NCI-H526 (cell line): ENCODE measurements at regions not wholly inside any gene's neighbourhood (a gene's known extent, or its start where the extent isn't known, plus 50 kb on each side); places are given as distances from the start of the nearest gene placed in this dataset.
"Not testable (repeated sequence)": the region's sequence is repeated elsewhere in the genome, so short reads cannot be mapped to it uniquely, and the experiment has no call there.

Experiments used
- DNase-seq, 2 experiments: peaks; one replicate each; lab custom pipeline; 2025; lab: John Stamatoyannopoulos, UW

DNA sequence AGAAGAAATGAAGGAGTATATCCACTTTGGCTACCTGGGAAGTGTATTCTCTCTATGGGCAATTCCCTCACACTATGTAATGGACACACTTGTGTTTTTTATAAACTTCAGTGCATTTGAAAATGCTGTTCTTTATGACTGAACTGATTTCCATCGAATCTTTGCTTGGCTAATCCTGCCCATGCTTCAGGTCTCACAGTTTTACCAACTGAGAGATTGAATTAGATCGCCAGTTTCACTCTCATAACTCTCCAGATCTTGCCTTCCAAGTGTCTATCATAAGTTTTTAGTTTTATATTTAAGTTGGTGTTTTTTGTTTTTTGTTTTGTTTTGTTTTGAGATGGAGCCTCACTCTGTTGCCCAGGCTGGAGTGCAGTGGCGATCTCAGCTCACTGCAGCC, 73.5 kb upstream of the MBNL1 start:
- no peak for DNase-seq

DNA sequence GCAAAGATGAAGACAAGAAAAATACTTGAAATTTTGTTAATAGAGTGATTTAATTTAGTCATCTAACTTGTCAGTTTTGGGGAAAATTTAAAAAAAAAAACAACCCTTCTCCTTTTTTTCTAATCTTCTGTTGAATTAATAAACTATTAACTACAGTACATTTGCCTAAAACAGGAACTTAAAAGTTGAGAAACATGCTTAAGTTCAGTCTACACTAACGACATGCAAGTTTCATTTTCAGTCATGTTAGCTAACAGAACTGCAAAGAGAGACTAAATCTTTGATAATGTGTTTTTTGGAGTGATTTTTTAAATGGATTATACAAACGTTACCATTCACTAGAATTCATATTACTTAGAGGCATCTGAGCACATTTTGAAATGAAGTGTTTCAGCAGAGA, 71.9 kb upstream of the MBNL1 start:
- DNase-seq = no peak

DNA sequence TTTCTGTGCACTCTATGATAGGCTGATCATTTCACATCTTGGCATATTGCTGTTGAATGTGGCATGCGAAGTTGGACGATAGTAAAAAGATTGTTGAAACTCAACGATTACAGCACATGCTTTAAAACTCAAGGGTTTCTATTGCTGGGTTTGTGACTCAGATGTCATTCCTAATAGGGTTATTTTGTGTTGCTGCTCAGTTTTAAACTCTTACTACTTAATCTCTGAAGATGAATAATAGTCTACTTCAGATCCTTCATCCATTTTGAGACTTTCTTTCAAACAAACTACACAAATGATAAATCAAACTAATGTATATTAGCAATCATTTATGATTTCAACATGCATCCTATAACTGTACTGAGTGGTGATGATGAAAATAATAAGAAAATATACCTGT, 71.3 kb upstream of the MBNL1 start:
- DNase-seq = no peak

DNA sequence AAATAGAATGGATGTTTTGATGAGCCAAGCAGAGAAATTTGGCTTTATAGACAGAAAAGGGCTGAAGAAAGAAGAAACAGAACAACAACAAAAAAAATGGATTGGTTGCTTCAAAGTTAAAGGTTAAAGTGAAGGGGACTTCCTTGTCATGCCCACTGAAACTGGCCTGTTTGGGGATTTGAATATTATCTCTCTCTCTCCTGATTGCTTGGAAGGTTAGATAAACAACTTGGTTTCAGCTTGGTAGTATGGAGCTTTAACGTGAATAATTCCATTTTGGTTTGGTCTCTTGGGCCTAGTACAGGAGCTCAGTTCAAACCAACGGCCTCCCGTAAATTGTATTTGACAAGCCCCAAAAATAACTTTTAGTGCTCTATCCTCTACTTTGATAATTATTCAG, 70.8 kb upstream of the MBNL1 start:
- DNase-seq = peak in 1 of 2 experiments; percentile 66

DNA sequence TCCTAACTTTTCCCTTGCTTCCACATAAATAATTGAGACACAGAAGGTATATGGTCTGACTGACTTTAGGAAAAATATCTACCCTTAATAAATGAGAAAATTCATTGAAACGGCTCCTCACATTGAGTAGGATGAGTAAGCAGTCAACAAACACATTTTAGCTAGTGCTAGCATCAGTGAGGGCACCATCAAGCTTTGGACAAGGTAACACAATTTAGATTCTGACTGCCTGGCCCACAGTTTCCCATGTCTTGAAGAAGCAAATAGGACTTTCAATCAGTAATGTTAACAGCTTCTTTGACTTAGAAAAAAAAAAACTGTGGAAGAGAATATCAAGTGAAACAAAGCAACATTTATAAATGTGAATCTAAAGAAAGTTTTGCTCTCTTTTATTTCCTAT, 70.1 kb upstream of the MBNL1 start:
- no peak for DNase-seq

DNA sequence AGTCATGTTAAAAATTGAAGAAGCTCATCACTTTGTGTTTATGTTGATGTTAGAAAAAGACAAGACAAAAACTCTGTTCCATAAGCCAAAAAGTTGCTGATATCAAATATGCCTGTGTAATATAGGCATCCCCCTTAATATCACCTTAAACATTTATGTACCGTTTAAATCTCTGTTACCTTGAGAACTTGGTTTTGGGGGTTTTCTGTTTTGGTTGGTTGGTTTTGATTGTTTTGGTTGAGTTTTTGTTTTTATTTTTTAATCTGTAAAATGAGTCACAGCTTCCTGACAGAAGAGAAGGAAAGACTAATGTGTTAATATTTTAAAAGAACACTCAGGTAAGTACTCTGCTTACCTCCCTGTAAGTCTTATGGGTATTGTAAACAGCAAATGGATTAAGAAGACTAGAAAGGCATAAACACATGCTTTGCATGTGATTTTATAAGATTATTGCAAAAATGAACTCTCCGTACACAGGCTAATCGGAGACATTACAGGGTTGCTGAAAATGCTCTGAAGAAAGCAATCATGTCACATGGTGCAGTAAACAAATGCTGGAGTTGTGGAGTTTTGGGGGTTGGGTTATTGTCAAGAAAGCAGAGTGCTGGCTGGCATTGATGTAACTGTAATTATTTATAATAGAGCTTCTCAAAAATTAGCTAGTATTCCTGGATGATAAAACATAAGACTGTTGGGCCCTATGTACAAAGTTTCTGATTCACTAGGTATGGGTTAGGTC, 69.5 kb upstream of the MBNL1 start:
- DNase-seq = peak; percentile 27 to 36

DNA sequence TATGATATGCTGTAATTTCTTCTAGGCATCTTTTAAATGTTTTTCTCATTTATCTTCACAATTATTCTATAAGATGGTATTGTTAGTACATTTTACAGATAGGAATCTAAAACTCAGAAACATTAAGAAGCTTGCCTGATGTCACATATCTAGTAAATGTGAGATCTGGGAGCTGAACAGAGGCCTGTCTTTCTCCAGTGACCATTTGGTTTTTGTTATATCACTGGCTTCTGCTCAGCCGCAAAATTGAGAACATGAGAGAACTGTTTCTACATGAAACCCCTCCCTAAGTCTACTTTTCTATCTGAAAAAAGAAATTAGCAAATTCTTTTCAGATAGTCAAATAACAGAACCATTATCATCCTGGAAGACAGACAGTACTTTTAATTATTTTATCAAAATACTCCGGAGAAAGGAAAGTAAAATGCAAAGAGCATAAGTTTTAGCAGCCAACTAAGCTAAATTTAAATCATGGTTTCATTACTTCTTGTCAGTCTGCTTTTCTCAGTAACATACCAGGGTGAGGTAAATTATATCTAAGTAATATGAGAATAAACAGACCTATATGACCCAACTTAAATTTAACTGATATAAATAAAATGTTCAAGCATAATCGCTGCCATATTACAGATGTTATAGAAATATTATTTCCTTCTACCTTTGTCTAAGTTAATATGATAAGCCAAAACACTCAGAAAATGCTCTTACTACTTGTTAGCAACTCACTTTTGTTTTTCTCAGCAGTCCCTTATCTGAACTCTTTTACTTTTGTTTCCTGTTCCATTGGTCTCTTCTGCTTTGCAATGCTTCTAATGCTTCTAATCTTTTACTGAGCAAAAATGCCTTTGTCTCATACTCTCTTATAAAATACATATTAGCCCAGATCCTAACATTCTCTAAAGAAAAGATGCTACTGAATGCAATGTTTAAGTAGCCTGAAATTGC, 68.0 kb upstream of the MBNL1 start:
- DNase-seq = peak in 1 of 2 experiments; percentile 25

DNA sequence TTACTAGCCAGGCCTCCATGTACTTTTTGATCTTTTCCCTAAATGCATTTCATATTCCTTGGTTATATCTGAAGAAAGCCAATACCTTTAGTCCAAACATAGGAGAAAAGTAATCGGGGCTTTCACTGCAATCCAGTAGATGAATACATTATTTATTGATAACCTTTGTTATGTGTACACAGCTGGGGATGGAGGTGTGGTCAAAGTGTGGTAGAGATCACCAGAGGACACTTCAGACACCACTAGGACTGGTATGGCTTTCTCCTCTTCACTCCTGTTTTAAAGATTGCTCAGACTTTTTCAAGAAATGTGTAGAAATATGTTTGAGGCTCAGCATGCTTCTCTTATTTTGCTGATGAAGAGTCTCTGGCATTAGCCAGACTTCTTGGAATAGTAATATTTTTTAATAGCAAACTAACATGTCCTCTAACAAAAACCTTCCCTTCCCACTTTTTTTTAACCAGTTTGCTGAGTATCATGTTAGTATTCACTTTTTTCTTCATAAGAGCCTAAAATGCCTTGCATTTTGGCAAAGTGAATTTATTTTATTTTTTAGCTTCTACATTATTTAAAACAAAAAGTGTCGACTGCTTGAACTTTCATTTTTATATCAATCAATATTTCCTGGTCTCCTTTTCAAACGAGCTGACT, 65.6 kb upstream of the MBNL1 start:
- DNase-seq = peak in 1 of 2 experiments; percentile 49

DNA sequence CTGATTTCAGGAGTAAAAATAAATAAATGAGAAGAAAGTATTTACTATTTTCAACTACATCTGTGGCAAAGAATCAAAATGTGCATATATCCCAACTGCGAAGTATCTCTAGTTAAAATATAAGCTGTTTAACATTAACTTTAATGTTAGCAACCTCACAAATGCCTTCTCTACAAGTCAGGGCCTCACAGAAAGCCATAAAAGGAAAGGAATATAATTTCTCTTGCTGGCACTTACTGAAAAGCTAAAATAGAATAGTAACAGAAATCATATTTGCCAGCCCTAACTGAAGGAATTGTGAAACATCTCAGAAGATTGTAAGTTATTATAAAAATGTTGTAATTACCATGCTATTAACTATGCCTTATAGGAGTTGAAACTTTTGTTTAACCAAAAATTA, 65.1 kb upstream of the MBNL1 start:
- no peak for DNase-seq

DNA sequence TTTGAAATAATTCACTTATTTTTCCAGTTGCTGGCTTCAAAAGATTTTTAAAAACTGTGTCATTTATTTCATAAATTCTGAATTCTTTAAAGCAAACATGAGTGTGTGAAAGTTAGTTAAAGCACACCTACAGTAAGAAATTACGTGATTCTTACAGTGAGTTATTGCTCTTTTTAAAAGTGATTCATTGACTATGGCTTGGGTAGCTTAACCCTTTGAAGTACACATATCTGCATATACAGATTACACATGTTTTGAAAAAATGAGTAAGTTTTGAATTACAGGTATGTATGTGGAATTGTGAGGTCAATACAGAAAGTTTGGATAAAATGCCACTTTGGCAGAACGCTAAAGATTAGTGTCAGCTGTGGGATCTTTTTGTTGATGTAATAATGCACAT, 64.5 kb upstream of the MBNL1 start:
- DNase-seq = no peak

DNA sequence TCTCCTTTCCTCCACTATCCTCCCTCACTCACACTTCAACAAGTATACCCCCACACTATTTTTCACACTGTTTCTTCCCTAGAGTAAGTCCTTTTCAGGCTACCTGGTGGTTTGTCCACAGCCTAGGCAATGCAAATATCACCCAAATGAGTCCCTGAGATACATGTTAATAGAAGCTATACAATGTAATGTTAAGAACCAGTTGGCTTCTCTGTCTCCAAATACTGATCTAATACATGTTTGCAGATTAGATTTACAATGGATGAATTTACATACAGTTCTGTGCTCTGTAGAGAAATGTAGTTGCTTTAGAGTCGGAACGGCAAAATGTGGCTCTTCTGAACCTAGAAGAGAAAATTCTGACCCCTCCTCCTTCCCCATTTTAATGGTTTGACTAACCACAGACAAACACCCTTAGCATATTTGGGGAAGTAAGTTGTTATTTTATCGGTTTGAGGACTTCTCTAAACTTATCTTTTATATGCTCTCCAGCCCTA, 63.6 kb upstream of the MBNL1 start:
- DNase-seq = peak; percentile 99

DNA sequence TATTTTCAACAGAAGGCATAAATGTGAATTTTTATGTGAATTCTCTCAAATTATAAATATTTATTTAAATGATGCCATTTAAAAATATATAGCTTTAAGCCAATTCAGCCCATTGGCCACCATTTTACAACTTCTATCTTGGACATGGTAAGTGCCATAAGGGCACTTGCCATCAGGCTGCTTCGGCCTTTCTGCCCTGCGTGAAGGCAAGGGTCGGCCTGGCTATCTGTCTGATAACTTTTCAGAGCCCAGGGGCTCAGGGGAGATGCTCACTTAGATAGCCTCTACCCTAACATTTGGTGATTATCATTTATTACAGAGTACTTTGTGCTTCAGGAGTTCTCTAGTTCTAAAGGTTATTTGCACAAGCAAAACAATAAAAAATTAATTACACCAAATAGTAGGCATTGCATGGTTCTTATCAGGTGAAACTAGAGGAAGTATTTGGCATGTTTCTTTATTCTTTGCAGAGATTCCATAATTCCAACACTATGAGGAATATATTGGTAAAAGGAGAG, 62.4 kb upstream of the MBNL1 start:
- no peak for DNase-seq

DNA sequence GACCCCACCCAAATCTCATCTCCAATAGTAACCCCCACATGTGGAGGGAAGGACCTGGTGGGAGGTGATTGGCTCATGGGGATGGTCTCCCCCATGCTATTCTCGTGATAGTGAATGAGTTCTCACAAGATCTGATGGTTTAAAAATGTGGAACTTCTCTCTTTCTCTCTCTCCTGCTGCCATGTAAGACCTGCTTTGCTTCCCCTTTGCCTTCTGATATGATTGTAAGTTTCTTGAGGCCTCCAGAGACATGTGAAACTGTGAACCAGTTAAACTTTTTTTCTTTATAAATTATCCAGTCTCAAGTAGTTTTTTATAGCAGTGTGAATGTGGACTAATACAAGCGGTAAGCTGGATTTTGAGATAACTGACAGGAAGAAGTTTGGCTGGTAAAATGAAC, 60.3 kb upstream of the MBNL1 start:
- no peak for DNase-seq

DNA sequence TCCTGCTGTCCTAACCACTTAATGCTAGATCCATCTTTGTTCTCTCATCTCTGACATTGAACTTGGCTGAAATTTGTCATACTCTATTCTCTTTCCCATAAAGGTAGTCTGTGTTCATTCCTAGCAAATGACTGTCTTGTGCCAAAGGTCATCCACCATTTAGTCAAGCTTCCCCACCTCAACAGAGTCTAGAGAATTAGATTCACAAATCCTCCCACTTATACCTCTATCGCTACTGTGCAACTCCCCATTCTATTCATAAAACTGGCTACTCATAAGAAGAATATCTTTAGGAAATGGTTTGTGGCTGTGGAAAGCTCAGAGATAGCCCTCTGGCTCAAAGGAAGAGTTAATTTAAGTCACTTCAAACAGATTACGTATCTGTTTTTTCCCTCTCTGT, 59.7 kb upstream of the MBNL1 start:
- no peak for DNase-seq

DNA sequence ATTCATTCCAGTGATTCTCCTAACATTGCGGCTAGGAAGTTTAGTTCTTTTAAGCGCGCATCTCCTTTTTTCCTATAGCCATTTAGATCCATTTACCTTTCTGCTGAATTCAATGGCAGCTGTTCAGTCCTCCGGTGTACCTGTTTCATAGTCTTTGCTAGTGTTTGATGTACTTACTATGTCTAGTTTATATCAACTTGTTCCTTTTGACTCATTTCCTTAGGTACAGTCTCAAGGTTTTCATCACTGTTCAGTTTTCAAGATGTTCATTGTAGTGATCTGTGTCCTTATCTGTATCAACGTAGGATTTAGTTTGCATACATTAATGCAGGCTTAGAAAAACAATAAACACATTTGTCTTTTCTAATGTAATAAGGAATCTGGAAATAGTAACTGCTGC, 59.0 kb upstream of the MBNL1 start:
- DNase-seq = peak in 1 of 2 experiments; percentile 17

DNA sequence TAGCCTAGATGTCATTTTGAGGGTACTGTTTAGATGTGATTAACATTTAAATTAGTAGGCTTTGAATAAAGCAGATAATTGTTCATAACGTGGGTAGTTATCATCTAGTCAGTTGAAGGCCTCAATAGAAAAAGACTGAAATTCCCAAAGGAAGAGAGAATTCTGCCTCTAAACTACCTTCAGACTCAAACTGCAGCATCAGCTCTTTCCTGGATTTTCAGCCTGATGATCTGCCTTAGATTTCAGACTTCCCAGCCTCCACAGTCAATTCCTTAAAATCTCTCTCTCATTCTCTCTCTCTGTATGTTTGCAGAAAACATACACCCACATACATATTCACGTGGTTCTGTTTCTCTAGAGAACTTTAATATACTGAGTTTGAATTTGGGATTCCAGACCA, 58.0 kb upstream of the MBNL1 start:
- DNase-seq = no peak

DNA sequence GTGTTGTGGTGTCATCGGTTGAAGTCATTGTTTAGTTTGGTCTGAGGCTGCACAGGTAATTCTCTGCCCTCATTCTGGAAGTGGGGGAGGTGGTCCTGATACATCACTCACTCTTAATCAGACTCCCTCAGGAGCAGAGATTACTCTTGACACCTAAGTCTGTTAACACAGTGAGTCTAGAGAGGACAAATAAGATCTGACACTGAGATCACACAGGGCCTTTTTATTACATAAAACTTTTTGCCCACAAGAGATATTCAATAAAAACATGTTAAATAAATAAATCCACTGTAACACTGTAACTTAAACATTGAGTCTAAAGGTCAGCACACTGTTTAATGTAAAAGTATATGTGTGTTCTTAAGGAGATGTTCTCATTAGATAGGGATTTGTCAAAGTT, 57.1 kb upstream of the MBNL1 start:
- no peak for DNase-seq

DNA sequence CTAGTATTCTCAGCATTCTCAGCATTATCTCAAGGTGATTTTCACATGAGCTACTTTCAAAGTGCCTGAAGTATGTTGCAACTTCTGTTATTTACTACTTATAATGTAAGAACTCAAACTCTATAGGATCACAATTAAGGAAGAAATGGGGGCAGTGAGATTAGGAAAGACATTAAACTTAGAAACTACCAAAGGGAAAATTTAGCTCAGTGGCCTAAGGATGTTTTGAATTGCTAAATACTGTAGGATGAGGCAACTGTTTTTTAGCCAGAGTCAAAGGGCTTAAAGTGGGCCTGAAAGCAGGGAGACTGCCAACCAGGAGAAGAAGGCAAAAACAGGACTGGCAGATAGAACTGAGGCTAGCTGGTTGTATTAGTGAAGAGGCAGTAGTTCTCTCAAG, 55.5 kb upstream of the MBNL1 start:
- DNase-seq = no peak

DNA sequence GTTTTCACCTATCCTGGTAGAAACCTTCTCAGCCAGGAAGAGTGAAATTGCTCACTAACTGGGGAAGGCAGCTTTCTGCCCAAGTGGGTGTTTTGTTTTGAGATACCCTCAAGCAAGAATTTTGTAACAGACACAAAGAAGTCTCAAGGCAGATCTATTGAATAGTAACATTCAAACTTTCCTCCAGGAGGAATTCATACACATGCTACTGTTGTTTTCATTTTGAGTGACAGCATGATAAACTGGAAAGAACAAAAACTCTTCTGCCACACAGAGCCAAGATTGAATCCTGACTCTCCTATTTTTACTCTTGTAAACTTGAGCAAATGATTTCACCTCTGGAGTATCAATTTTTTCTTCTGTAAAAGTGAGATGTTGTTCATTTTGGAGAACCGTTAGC, 54.8 kb upstream of the MBNL1 start:
- no peak for DNase-seq

DNA sequence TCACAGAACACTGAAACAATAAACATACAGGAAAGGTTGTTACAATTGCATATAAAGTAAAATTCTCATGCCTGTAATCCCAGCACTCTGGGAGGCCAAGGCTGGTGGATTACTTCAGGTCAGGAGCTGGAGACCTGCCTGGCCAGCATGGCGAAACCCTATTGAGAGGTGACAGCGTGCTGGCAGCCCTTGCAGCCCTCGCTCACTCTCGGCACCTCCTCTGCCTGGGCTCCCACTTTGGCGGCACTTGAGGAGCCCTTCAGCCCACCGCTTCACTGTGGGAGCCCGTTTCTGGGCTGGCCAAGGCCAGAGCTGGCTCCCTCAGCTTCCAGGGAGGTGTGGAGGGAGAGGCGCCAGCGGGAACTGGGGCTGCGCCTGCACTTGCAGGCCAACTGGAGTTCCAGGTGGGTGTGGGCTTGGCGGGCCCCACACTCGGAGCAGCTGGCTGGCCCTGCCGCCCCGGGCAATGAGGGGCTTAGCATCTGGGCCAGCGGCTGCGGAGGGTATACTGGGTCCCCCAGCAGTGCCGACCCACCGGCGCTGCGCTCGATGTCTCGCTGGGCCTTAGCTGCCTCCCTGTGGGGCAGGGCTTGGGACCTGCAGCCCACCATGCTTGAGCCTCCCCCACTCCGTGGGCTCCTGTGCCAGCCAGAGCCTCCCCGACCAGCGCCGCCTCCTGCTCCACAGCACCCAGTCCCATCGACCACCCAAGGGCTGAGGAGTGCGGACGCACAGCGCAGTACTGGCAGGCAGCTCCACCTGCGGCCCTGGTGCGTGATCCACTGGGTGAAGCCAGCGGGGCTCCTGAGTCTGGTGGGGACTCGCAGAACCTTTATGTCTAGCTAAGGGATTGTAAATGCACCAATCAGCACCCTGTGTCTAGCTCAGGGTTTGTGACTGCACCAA, 51.5 kb upstream of the MBNL1 start:
- not testable (repeated sequence) for DNase-seq

DNA sequence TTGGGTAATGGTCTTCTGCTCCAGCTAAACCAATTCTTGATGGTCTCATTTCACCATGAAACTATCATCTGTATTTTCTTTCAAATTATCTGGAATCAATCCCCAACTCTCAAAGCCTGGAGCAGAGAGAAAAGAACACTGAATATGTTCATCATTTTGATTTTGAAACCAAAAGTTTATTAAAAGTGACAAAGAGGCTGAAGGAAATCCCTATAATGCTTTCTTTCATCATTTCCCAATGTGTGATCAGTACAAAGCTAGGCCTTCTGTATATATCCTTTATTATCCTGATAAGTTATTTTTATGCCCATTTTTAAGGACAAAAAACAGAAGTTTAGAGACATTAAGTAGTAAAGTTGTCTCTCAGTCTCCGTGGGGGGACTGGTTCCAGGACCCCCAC, 50.1 kb upstream of the MBNL1 start:
- no peak for DNase-seq
